Chondrocyte (in vitro differentiated cells): ENCODE measurements at regions not wholly inside any gene's neighbourhood (a gene's known extent, or its start where the extent isn't known, plus 50 kb on each side); places are given as distances from the start of the nearest gene placed in this dataset.

ENCODE experiments used
- DNase-seq: peaks from one replicate; pipeline ENCODE4 v3.0.0; 2021; ENCODE audit warnings: mixed read lengths, low spot score
- H3K27ac Mint-ChIP-seq: one replicate; pipeline ENCODE4 v1.8.0; 2021; ENCODE audit warnings: mild to moderate bottlenecking, moderate library complexity, mixed read lengths; ENCODE audit not compliant: unreplicated experiment
- H3K27me3 Mint-ChIP-seq: 2 replicates; pipeline ENCODE4 v1.8.0; 2021; ENCODE audit warnings: low read depth, mixed read lengths
- H3K36me3 Mint-ChIP-seq: 2 replicates; pipeline ENCODE4 v1.8.0; 2021; ENCODE audit warnings: low read depth, mixed read lengths
- H3K4me1 Mint-ChIP-seq: 2 replicates; pipeline ENCODE4 v1.8.0; 2021; ENCODE audit warnings: low read depth, mild to moderate bottlenecking, mixed read lengths
- H3K4me3 Mint-ChIP-seq: one replicate; pipeline ENCODE4 v1.8.0; 2021; ENCODE audit warnings: mild to moderate bottlenecking, moderate library complexity, mixed read lengths; ENCODE audit not compliant: unreplicated experiment
- H3K9me3 Mint-ChIP-seq: 2 replicates; pipeline ENCODE4 v1.8.0; 2021; ENCODE audit warnings: low read depth, mixed read lengths
- TF ChIP-seq, protein P1 (sequence below): fragments of 200-600 bp; sonication (generic); IDR thresholded peaks from 2 replicates; pipeline ENCODE4 v1.5.0; 2021; ENCODE audit warnings: antibody characterized with exemption, mild to moderate bottlenecking, moderate library complexity

DNA sequence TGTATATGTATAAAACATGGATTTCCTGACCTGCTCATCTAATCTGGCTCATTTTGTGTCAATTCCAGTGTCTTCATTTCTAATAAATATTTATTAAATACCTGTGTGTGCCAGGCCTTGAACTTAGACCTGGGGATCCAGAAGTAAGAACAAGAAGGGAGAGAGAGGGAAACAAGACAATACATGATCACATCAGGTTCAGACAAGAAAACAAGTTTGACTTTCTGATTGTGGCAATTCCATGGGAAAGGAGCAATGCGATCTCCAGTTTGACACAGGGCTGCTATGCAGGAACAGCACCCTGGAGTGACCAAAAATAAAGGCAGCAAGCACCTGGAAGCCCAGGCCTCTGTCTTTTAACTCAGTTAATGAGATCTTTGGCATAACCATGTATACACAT is 198.1 kb upstream of the ACTBL2 start:
- H3K4me1 Mint-ChIP-seq: peaks cover 4% of the 10 kb centered on the region
- no peak for DNase-seq
- H3K4me3 Mint-ChIP-seq: no peak overlapping the region
- no peak overlapping the region for H3K27ac Mint-ChIP-seq
- no peaks in the 10 kb centered on the region for H3K36me3 Mint-ChIP-seq
- no peaks in the 10 kb centered on the region for H3K27me3 Mint-ChIP-seq
- no peaks in the 10 kb centered on the region for H3K9me3 Mint-ChIP-seq
- TF ChIP-seq, protein P1, sequence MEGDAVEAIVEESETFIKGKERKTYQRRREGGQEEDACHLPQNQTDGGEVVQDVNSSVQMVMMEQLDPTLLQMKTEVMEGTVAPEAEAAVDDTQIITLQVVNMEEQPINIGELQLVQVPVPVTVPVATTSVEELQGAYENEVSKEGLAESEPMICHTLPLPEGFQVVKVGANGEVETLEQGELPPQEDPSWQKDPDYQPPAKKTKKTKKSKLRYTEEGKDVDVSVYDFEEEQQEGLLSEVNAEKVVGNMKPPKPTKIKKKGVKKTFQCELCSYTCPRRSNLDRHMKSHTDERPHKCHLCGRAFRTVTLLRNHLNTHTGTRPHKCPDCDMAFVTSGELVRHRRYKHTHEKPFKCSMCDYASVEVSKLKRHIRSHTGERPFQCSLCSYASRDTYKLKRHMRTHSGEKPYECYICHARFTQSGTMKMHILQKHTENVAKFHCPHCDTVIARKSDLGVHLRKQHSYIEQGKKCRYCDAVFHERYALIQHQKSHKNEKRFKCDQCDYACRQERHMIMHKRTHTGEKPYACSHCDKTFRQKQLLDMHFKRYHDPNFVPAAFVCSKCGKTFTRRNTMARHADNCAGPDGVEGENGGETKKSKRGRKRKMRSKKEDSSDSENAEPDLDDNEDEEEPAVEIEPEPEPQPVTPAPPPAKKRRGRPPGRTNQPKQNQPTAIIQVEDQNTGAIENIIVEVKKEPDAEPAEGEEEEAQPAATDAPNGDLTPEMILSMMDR: no peak

DNA sequence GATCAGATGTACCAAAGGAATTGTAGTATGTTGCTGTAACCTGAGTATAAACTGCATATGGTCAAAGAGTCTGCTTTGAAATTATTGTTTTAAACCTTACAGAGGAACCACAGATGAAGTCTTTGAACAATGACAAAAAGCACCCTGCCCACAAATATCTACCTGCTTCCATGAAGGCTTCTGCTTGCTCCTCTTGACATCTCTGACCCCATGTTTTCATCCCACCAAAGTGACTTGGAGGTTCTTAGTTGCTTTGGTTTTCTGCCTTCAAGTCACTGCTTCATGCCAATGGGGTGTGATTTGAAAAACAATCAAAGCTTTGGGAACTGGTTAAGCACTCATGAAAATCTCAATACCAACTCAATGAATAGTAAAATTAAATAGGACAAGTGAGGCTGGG is 194.6 kb upstream of the ACTBL2 start:
- Mint-ChIP-seq H3K36me3 (no peaks in the 10 kb centered on the region), H3K27me3 (no peaks in the 10 kb centered on the region), H3K4me3 (no peak overlapping the region), H3K27ac (no peak overlapping the region), H3K4me1 (peaks cover 4% of the 10 kb centered on the region), H3K9me3 (no peaks in the 10 kb centered on the region)
- TF ChIP-seq, protein P1: no peak
- DNase-seq: no peak

DNA sequence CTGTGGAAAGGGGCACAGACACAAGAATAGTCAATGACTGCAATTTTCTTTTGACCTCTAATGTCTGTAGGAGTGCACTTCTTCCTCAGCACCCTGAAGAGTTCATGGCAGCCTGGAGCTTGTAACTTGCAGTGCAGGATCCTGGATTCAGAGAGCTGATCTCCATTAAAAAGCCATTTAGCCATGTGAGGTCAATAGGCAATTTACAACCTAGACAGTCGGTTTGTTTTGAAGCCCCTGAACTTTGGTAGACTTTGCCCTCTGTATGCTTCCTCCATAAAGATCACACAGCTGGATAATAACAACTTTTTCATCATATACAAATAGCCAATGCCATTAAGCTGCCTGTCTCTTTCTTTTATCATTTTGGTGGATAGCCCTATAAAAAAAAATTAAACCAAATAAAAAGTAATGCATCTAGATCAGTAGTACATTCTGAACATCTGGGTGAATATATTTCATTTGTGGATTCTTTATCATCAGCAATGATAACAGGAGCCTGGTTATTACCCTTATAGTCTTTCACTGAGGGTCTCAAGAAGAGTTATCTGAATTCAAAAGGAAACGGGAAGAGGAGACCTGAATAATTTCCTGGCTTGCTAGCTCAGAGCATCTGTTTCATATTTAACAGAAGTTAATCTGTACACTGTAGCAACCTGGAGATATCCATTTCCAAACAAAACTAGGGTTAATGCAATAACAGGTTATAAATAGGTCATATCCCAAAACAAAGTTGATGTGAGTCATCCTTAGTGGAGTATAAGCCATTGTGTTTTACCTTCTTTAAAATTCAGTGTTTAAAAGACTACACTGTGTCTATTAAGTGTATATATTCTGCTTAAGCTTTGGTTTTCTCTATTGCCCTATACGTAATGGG is 193.8 kb upstream of the ACTBL2 start:
- no peaks in the 10 kb centered on the region for H3K36me3 Mint-ChIP-seq
- no peaks in the 10 kb centered on the region for H3K27me3 Mint-ChIP-seq
- H3K4me1 Mint-ChIP-seq: no peaks in the 10 kb centered on the region
- H3K9me3 Mint-ChIP-seq: no peaks in the 10 kb centered on the region
- H3K27ac Mint-ChIP-seq: no peak overlapping the region
- DNase-seq: no peak
- TF ChIP-seq, protein P1: no peak
- H3K4me3 Mint-ChIP-seq: no peak overlapping the region

DNA sequence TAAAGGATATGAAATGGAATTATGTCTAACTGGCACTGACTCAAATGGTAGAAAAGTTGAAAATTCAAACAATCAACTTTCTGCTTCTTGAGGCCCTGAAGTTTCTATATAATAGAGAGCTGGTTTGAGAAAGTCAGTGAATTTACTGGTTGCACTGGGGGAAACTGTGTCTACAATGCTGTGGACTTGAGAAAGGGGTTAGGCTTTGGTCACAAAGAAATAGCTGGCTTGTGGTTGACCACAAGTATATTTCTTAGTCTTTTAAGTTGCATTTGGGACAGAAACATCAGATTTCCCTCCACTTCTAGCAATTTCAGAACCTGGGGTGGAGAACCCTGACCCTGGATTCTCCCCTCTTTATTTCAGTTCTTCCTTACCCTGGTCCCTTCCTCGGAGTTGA is 192.6 kb upstream of the ACTBL2 start:
- Mint-ChIP-seq H3K36me3 (no peaks in the 10 kb centered on the region), H3K4me1 (no peaks in the 10 kb centered on the region), H3K4me3 (no peak overlapping the region), H3K9me3 (no peaks in the 10 kb centered on the region), H3K27me3 (no peaks in the 10 kb centered on the region), H3K27ac (no peak overlapping the region)
- TF ChIP-seq, protein P1: no peak
- no peak for DNase-seq

DNA sequence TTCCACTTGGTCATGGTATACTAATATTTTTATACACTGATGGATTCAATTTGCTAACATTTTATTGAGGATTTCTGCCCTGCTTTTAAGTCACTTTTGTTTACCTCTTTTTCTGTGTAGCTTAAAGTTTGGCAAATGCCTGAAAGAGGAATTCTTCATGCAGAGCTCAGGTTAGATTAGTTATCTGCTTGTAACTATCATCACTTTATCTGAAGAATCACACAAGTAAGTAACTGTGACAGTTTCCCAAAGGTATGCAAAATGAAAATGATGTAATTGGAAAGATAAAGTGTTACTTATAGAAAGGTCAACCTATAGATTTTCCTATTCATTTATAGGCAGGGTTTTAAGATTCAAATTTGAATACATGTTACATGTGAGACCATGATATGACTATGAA is 188.8 kb upstream of the ACTBL2 start:
- H3K9me3 Mint-ChIP-seq: no peaks in the 10 kb centered on the region
- H3K27me3 Mint-ChIP-seq: no peaks in the 10 kb centered on the region
- no peak for DNase-seq
- no peak overlapping the region for H3K4me3 Mint-ChIP-seq
- no peaks in the 10 kb centered on the region for H3K4me1 Mint-ChIP-seq
- TF ChIP-seq, protein P1: no peak
- H3K36me3 Mint-ChIP-seq: no peaks in the 10 kb centered on the region
- no peak overlapping the region for H3K27ac Mint-ChIP-seq
